IMR-90 (cell line): ENCODE measurements at regions not wholly inside any gene's neighbourhood (a gene's known extent, or its start where the extent isn't known, plus 50 kb on each side); places are given as distances from the start of the nearest gene placed in this dataset.

Experiments used
- ATAC-seq: fragments of 200-7000 bp; cut with Tn5 transposase; 2 replicates; pipeline ENCODE4 v1.9.1; 2020; ENCODE audit warnings: low read depth, mild to moderate bottlenecking, moderate library complexity
- BruUV-seq: library from RNA; stranded (reverse); fragments of 400-500 nt; replicated peaks from 2 replicates; lab custom pipeline; 2021; lab: Mats Ljungman, UMichigan
- CTCF ChIA-PET: fragments of 300-600 bp; formaldehyde crosslinking; extraction: SDS; loops from one replicate; lab custom pipeline; 2021; ENCODE audit warnings: antibody characterized with exemption; lab: Yijun Ruan, JAX
- POLR2A ChIA-PET: fragments of 300-600 bp; sonication (Branson Sonifier 250); formaldehyde crosslinking; loops from one replicate; lab custom pipeline; 2022; ENCODE audit warnings: antibody characterized with exemption; ENCODE audit not compliant: unreplicated experiment; lab: Charles Lee
- DNase-seq: peaks from one replicate; pipeline ENCODE4 v3.0.0; 2013
- H2AFZ ChIP-seq: replicated peaks from 2 replicates; pipeline ENCODE3; 2013; ENCODE audit warnings: low read length, mild to moderate bottlenecking; ENCODE audit not compliant: poor library complexity
- H2AK5ac ChIP-seq: 2 replicates; pipeline ENCODE4 v1.6.1; 2013; ENCODE audit warnings: low read depth, low read length, inconsistent platforms
- H2AK9ac ChIP-seq: replicated peaks from 2 replicates; pipeline ENCODE3; 2013; ENCODE audit warnings: mild to moderate bottlenecking, low read depth, low read length, moderate library complexity; ENCODE audit not compliant: poor library complexity
- H2BK120ac ChIP-seq: 2 replicates; pipeline ENCODE4 v1.6.1; 2013; ENCODE audit warnings: low read depth, low read length, inconsistent platforms
- H2BK15ac ChIP-seq: 3 replicates; pipeline ENCODE4 v1.6.1; 2013; ENCODE audit warnings: low read depth, low read length, inconsistent platforms
- H2BK20ac ChIP-seq: 2 replicates; pipeline ENCODE4 v1.6.1; 2013; ENCODE audit warnings: low read depth, mild to moderate bottlenecking, inconsistent platforms, low read length, moderate library complexity
- H2BK5ac ChIP-seq: 2 replicates; pipeline ENCODE4 v1.6.1; 2013; ENCODE audit warnings: mild to moderate bottlenecking, low read depth, low read length, inconsistent platforms; ENCODE audit not compliant: poor library complexity, severe bottlenecking
- H3K14ac ChIP-seq: replicated peaks from 2 replicates; pipeline ENCODE4 v1.6.1; 2013; ENCODE audit warnings: low read depth, low read length, inconsistent platforms
- H3K18ac ChIP-seq: 2 replicates; pipeline ENCODE4 v1.6.1; 2013; ENCODE audit warnings: low read depth, low read length, control low read depth
- H3K23ac ChIP-seq: 2 replicates; pipeline ENCODE4 v1.6.1; 2013; ENCODE audit warnings: low read depth, low read length, inconsistent platforms
- H3K27ac ChIP-seq: 2 replicates; pipeline ENCODE4 v1.5.1; 2013; ENCODE audit warnings: mild to moderate bottlenecking, control low read depth, low read length; ENCODE audit not compliant: insufficient read depth
- H3K27me3 ChIP-seq: 2 replicates; pipeline ENCODE4 v1.6.1; 2013; ENCODE audit warnings: low read length; ENCODE audit not compliant: control insufficient read depth, insufficient read depth
- H3K36me3 ChIP-seq: 2 replicates; pipeline ENCODE4 v1.6.1; 2013; ENCODE audit warnings: low read length, mixed read lengths; ENCODE audit not compliant: control insufficient read depth, insufficient read depth
- H3K4ac ChIP-seq: 2 replicates; pipeline ENCODE4 v1.6.1; 2013; ENCODE audit warnings: low read depth, low read length, inconsistent platforms
- H3K4me1 ChIP-seq: 2 replicates; pipeline ENCODE4 v1.6.1; 2013; ENCODE audit warnings: low read length, mixed read lengths; ENCODE audit not compliant: control insufficient read depth, insufficient read depth
- H3K4me2 ChIP-seq: 2 replicates; pipeline ENCODE4 v1.6.1; 2013; ENCODE audit warnings: low read depth, mild to moderate bottlenecking, control low read depth, low read length, moderate library complexity
- H3K4me3 ChIP-seq: 2 replicates; pipeline ENCODE4 v1.5.1; 2013; ENCODE audit warnings: low read depth, mild to moderate bottlenecking, control low read depth, low read length, moderate library complexity; ENCODE audit not compliant: insufficient read depth
- H3K56ac ChIP-seq: 2 replicates; pipeline ENCODE4 v1.6.1; 2013; ENCODE audit warnings: low read length, inconsistent platforms; ENCODE audit not compliant: insufficient read depth; ENCODE audit errors: extremely low read depth
- H3K79me1 ChIP-seq, 2 experiments: 2 replicates each; pipeline ENCODE4 v1.6.1; 2013; ENCODE audit warnings: low read length in 2 of 2, inconsistent platforms in 1 of 2, low read depth in 1 of 2
- H3K9ac ChIP-seq: 2 replicates; pipeline ENCODE4 v1.6.1; 2013; ENCODE audit warnings: low read depth, low read length, control low read depth
- H3K9me1 ChIP-seq: 2 replicates; pipeline ENCODE4 v1.6.1; 2013; ENCODE audit warnings: low read length, inconsistent platforms; ENCODE audit not compliant: insufficient read depth
- H3K9me3 ChIP-seq: 2 replicates; pipeline ENCODE4 v1.6.1; 2013; ENCODE audit warnings: low read length; ENCODE audit not compliant: control insufficient read depth, insufficient read depth
- H4K20me1 ChIP-seq: 2 replicates; pipeline ENCODE4 v1.6.1; 2013; ENCODE audit warnings: low read length, inconsistent platforms; ENCODE audit not compliant: insufficient read depth
- H4K5ac ChIP-seq: 2 replicates; pipeline ENCODE4 v1.6.1; 2013; ENCODE audit warnings: mild to moderate bottlenecking, low read depth, low read length, control low read depth
- H4K8ac ChIP-seq, 2 experiments: 2 replicates each; pipeline ENCODE4 v1.6.1; 2013; ENCODE audit warnings: low read depth in 2 of 2, low read length in 2 of 2, control low read depth in 1 of 2, inconsistent platforms in 1 of 2
- H4K91ac ChIP-seq: 2 replicates; pipeline ENCODE4 v1.6.1; 2013; ENCODE audit warnings: low read depth, low read length, inconsistent platforms; ENCODE audit not compliant: insufficient read depth
- BHLHE40 ChIP-seq: fragments of 150-350 bp; IDR thresholded peaks from 2 replicates; pipeline ENCODE4 v1.6.1; 2016; ENCODE audit warnings: mild to moderate bottlenecking, low read depth, low read length
- CEBPB ChIP-seq: IDR thresholded peaks from 2 replicates; pipeline ENCODE4 v1.6.1; 2012; ENCODE audit warnings: low read depth, low read length, improper control_type of control experiment
- CHD1 ChIP-seq: IDR thresholded peaks from 2 replicates; pipeline ENCODE4 v1.6.1; 2012; ENCODE audit warnings: low read depth, low read length, improper control_type of control experiment
- CTCF ChIP-seq: conservative IDR thresholded peaks from 2 replicates; pipeline ENCODE4 v1.5.1; 2012; ENCODE audit warnings: mild to moderate bottlenecking, low read depth, low read length, improper control_type of control experiment
- ELK1 ChIP-seq: fragments of 150-350 bp; IDR thresholded peaks from 2 replicates; pipeline ENCODE4 v1.6.1; 2016; ENCODE audit warnings: low read depth, mild to moderate bottlenecking, low read length, moderate library complexity, borderline replicate concordance
- FOS ChIP-seq: fragments of 150-350 bp; IDR thresholded peaks from 2 replicates; pipeline ENCODE4 v1.6.1; 2016; ENCODE audit warnings: low read depth, low read length
- MAFK ChIP-seq: IDR thresholded peaks from 2 replicates; pipeline ENCODE4 v1.6.1; 2012; ENCODE audit warnings: low read depth, low read length, improper control_type of control experiment
- MAZ ChIP-seq: IDR thresholded peaks from 2 replicates; pipeline ENCODE4 v1.6.1; 2012; ENCODE audit warnings: low read depth, mild to moderate bottlenecking, low read length, improper control_type of control experiment, moderate library complexity, borderline replicate concordance
- MXI1 ChIP-seq: IDR thresholded peaks from 2 replicates; pipeline ENCODE4 v1.6.1; 2012; ENCODE audit warnings: low read depth, mild to moderate bottlenecking, low read length, moderate library complexity, borderline replicate concordance
- NFE2L2 ChIP-seq: fragments of 150-350 bp; IDR thresholded peaks from 2 replicates; pipeline ENCODE4 v1.6.1; 2016; ENCODE audit warnings: low read depth, mild to moderate bottlenecking, low read length
- POLR2A ChIP-seq: IDR thresholded peaks from 2 replicates; pipeline ENCODE4 v1.6.1; 2012; ENCODE audit warnings: mild to moderate bottlenecking, low read depth, low read length
- RAD21 ChIP-seq: IDR thresholded peaks from 2 replicates; pipeline ENCODE4 v1.6.1; 2012; ENCODE audit warnings: low read length, improper control_type of control experiment
- RCOR1 ChIP-seq: IDR thresholded peaks from 2 replicates; pipeline ENCODE4 v1.6.1; 2012; ENCODE audit warnings: mild to moderate bottlenecking, low read length, improper control_type of control experiment; ENCODE audit not compliant: insufficient replicate concordance
- RFX5 ChIP-seq: IDR thresholded peaks from 2 replicates; pipeline ENCODE4 v1.8.0; 2012; ENCODE audit warnings: low read depth, mild to moderate bottlenecking, low read length, moderate library complexity
- SMC3 ChIP-seq: fragments of 150-350 bp; IDR thresholded peaks from 2 replicates; pipeline ENCODE4 v1.6.1; 2016; ENCODE audit warnings: low read depth, mild to moderate bottlenecking, antibody characterized with exemption, low read length, moderate library complexity
- USF2 ChIP-seq: fragments of 150-350 bp; IDR thresholded peaks from 2 replicates; pipeline ENCODE4 v1.6.1; 2017; ENCODE audit warnings: mild to moderate bottlenecking, antibody characterized with exemption, low read length, low read depth
- WGBS, 2 experiments: methylation state at CpG; one replicate each; pipeline versions ENCODE4 v1.1.5 to v1.1.7; 2013; ENCODE audit warnings: missing lambda C conversion rate in 2 of 2; ENCODE audit not compliant: insufficient read length in 1 of 2; ENCODE audit errors: extremely low coverage in 2 of 2; 5-methylcytosine and 5-hydroxymethylcytosine counted together
- dilution Hi-C: fragments of 300-500 bp; cut with HindIII; formaldehyde crosslinking; loops from one replicate; pipeline ENCODE4 v1.14.3; 2018; ENCODE audit warnings: low sequenced_read_pairs; ENCODE audit not compliant: unreplicated experiment
- in situ Hi-C: fragments of 300-500 bp; cut with MboI; formaldehyde crosslinking; loops from 3 replicates; pipeline ENCODE4 v1.14.3; 2019; ENCODE audit warnings: low sequenced_read_pairs, inconsistent platforms, mixed read lengths
- intact Hi-C: fragments of 100-400 bp; cut with micrococcal nuclease; formaldehyde crosslinking; loops from 2 replicates; pipeline ENCODE4 v1.10.0; 2022

GRCh38 chr2:122528061-122528460 lies 772.6 kb downstream of the TSN start:
- no peak overlapping the region for H4K91ac ChIP-seq
- no peak overlapping the region for H3K4me2 ChIP-seq
- no peak overlapping the region for H3K9ac ChIP-seq
- no peak for TF ChIP-seq CEBPB
- no peak for TF ChIP-seq POLR2A
- TF ChIP-seq FOS: no peak
- no peak for TF ChIP-seq CTCF
- TF ChIP-seq ELK1: no peak
- no peak for TF ChIP-seq USF2
- no peak for TF ChIP-seq MAZ
- TF ChIP-seq NFE2L2: no peak
- no peak for TF ChIP-seq RCOR1
- TF ChIP-seq BHLHE40: no peak
- TF ChIP-seq RAD21: no peak
- no peak for TF ChIP-seq SMC3
- TF ChIP-seq MAFK: no peak
- no peak for TF ChIP-seq CHD1
- no peak for TF ChIP-seq RFX5
- TF ChIP-seq MXI1: no peak
- H3K23ac ChIP-seq: no peak overlapping the region
- no peak overlapping the region for H2AK9ac ChIP-seq
- in situ Hi-C loops (no loop called here), dilution Hi-C loops (no loop called here), intact Hi-C loops (no loop called here)
- no peak overlapping the region for H4K8ac ChIP-seq
- no peaks in the 10 kb centered on the region for H3K79me1 ChIP-seq
- no peak overlapping the region for H2BK20ac ChIP-seq
- H3K4ac ChIP-seq: no peak overlapping the region
- no peak for DNase-seq
- H2AFZ ChIP-seq: no peak overlapping the region
- CTCF ChIA-PET: no interaction called here
- no peaks in the 10 kb centered on the region for H3K36me3 ChIP-seq
- no peak overlapping the region for H3K56ac ChIP-seq
- H3K4me3 ChIP-seq: no peak overlapping the region
- POLR2A ChIA-PET: no interaction called here
- no peaks in the 10 kb centered on the region for H3K27me3 ChIP-seq
- no peak for ATAC-seq
- no CpG with 5 or more reads among the region's 3 CpGs for WGBS, 2 experiments
- H4K20me1 ChIP-seq: no peaks in the 10 kb centered on the region
- H3K18ac ChIP-seq: no peak overlapping the region
- no peak overlapping the region for H3K14ac ChIP-seq
- no peak overlapping the region for H2BK120ac ChIP-seq
- no peak overlapping the region for H2BK15ac ChIP-seq
- no peak overlapping the region for H4K5ac ChIP-seq
- H3K9me3 ChIP-seq: peaks cover 6% of the 10 kb centered on the region; the same call in 1 of the 2 replicates
- no TSS peak for BruUV-seq
- H2BK5ac ChIP-seq: no peak overlapping the region
- no peak overlapping the region for H3K27ac ChIP-seq
- no peak overlapping the region for H2AK5ac ChIP-seq
- H3K4me1 ChIP-seq: no peaks in the 10 kb centered on the region
- no peaks in the 10 kb centered on the region for H3K9me1 ChIP-seq
